Kidney (tissue), 13 donors: ENCODE measurements at regions not wholly inside any gene's neighbourhood (a gene's known extent, or its start where the extent isn't known, plus 50 kb on each side); places are given as distances from the start of the nearest gene placed in this dataset.

ENCODE experiments used
- DNase-seq, 5 donors: peaks; one replicate each; pipeline ENCODE4 v3.0.0-alpha.2; 2013 to 2020
- FAIRE-seq: peaks from 2 replicates; lab custom pipeline; 2012; peaks lifted over from hg19 to GRCh38; lab: Jason Lieb, UNC
- H3K27ac ChIP-seq, 2 donors: one replicate each; pipeline ENCODE4 v1.7.0; 2013; ENCODE audit warnings: low read depth in 2 of 2, low read length in 2 of 2, inconsistent platforms in 1 of 2
- H3K27me3 ChIP-seq: one replicate; pipeline ENCODE4 v1.7.1; 2013; ENCODE audit warnings: low read length, inconsistent platforms; ENCODE audit not compliant: control insufficient read depth, insufficient read depth
- H3K36me3 ChIP-seq, 3 donors: one replicate each; pipeline versions ENCODE4 v1.7.0 to v1.7.1; 2013; ENCODE audit warnings: low read length in 3 of 3, control low read depth in 1 of 3, inconsistent platforms in 1 of 3; ENCODE audit not compliant: insufficient read depth in 3 of 3, control insufficient read depth in 2 of 3
- H3K4me1 ChIP-seq, 3 donors: one replicate each; pipeline versions ENCODE4 v1.7.0 to v1.7.1; 2013; ENCODE audit warnings: low read length in 3 of 3, inconsistent platforms in 1 of 3, low read depth in 1 of 3; ENCODE audit not compliant: control insufficient read depth in 2 of 3, insufficient read depth in 2 of 3
- H3K4me3 ChIP-seq, 3 donors: one replicate each; pipeline versions ENCODE4 v1.7.0 to v1.8.1; 2013; ENCODE audit warnings: low read length in 3 of 3, control low read depth in 1 of 3, inconsistent platforms in 1 of 3
- H3K9ac ChIP-seq, 3 donors: one replicate each; pipeline versions ENCODE4 v1.7.0 to v1.7.1; 2013; ENCODE audit warnings: low read length in 3 of 3, control low read depth in 1 of 3, inconsistent platforms in 1 of 3
- H3K9me3 ChIP-seq, 3 donors: one replicate each; pipeline versions ENCODE4 v1.7.0 to v1.7.1; 2013; ENCODE audit warnings: low read length in 3 of 3, control low read depth in 1 of 3, inconsistent platforms in 1 of 3; ENCODE audit not compliant: control insufficient read depth in 2 of 3, insufficient read depth in 1 of 3
- CTCF ChIP-seq: IDR thresholded peaks from 3 replicates; pipeline ENCODE4 v1.5.1; 2012; ENCODE audit warnings: mild to moderate bottlenecking, moderate library complexity, borderline replicate concordance; ENCODE audit not compliant: insufficient read depth; ENCODE audit errors: extremely low read depth
- intact Hi-C: fragments of 100-400 bp; cut with DNase I; formaldehyde crosslinking; loops from one replicate; pipeline ENCODE4 v1.11.1; 2022
- donor health status: control.
- donor health status: control.
- donor health status: control.
- donor health status: control.
- donor health status: control.
- donor health status: DM: yes; HTN: yes; CAD: no.
- donor health status: Normal renal cell carcinoma (clear cell type).

GRCh38 chr7:86926732-86927131 lies 132.7 kb downstream of the ELAPOR2 start:
- DNase-seq (peak in 2 of 5 donors; percentile 21 to 50), FAIRE-seq (no peak)
- Histone ChIP-seq H3K4me1 (no peaks in the 10 kb centered on the region), H3K4me3 (no peak overlapping the region), H3K27ac (no peak overlapping the region), H3K9ac (no peak overlapping the region), H3K36me3 (no peaks in the 10 kb centered on the region), H3K9me3 (no peaks in the 10 kb centered on the region), H3K27me3 (no peaks in the 10 kb centered on the region)
- peak; percentile 51 for TF ChIP-seq CTCF
- intact Hi-C loops, result loop anchor here (10.0 kb wide), 1 partner anchor 308 kb away; no protein-coding TSS in a partner anchor

- intact Hi-C loops, result loop anchor here (10.0 kb wide), 1 partner anchor 310 kb away; no protein-coding TSS in a partner anchor
- no peak overlapping the region for H3K9ac ChIP-seq
- H3K4me3 ChIP-seq, result no peak overlapping the region
- DNase-seq (no peak), FAIRE-seq (no peak)
- H3K36me3 ChIP-seq, result no peaks in the 10 kb centered on the region
- no peaks in the 10 kb centered on the region for H3K9me3 ChIP-seq
- no peak overlapping the region for H3K27ac ChIP-seq
- no peaks in the 10 kb centered on the region for H3K27me3 ChIP-seq
- no peak for TF ChIP-seq CTCF
- no peaks in the 10 kb centered on the region for H3K4me1 ChIP-seq
Observed at GRCh38 chr7:86925221-86925620, 134.2 kb downstream of the ELAPOR2 start.

- no peak overlapping the region for H3K27ac ChIP-seq
- H3K36me3 ChIP-seq, result no peaks in the 10 kb centered on the region
- H3K9ac ChIP-seq, result no peak overlapping the region
- TF ChIP-seq CTCF, result no peak
- H3K4me3 ChIP-seq, result no peak overlapping the region
- no peaks in the 10 kb centered on the region for H3K4me1 ChIP-seq
- FAIRE-seq (peak; percentile 51), DNase-seq (no peak)
- no peaks in the 10 kb centered on the region for H3K9me3 ChIP-seq
- H3K27me3 ChIP-seq, result no peaks in the 10 kb centered on the region
- intact Hi-C loops, result loop anchor here (10.0 kb wide), 1 partner anchor 311 kb away; no protein-coding TSS in a partner anchor
Observed at GRCh38 chr7:86923527-86923926, 135.9 kb downstream of the ELAPOR2 start.

- no peak for FAIRE-seq
- H3K27me3 ChIP-seq, result no peaks in the 10 kb centered on the region
- H3K27ac ChIP-seq, result no peak overlapping the region
- H3K9ac ChIP-seq, result no peak overlapping the region
- intact Hi-C loops, result loop anchor here (10.0 kb wide), 1 partner anchor 315 kb away; no protein-coding TSS in a partner anchor
- no peaks in the 10 kb centered on the region for H3K9me3 ChIP-seq
- H3K4me3 ChIP-seq, result no peak overlapping the region
- TF ChIP-seq CTCF, result no peak
- H3K4me1 ChIP-seq, result no peaks in the 10 kb centered on the region
- no peak for DNase-seq
- H3K36me3 ChIP-seq, result no peaks in the 10 kb centered on the region
Observed at GRCh38 chr7:86920154-86920553, 139.3 kb downstream of the ELAPOR2 start.
